MCF 10A (cell line): ENCODE measurements at regions not wholly inside any gene's neighbourhood (a gene's known extent, or its start where the extent isn't known, plus 50 kb on each side); places are given as distances from the start of the nearest gene placed in this dataset.

Source experiments
- BruUV-seq: library from RNA; stranded (reverse); fragments of 400-500 nt; replicated peaks from 2 replicates; lab custom pipeline; 2021; lab: Mats Ljungman, UMichigan
- CTCF ChIA-PET: fragments of 300-600 bp; sonication (Branson Sonifier 250); formaldehyde crosslinking; extraction: SDS; loops from one replicate; lab custom pipeline; 2021; ENCODE audit warnings: antibody characterized with exemption, inconsistent platforms; lab: Yijun Ruan, JAX
- POLR2A ChIA-PET: fragments of 300-600, 350-650 bp; sonication (Branson Sonifier 250); formaldehyde crosslinking; extraction: SDS; loops from one replicate; lab custom pipeline; 2020; ENCODE audit warnings: antibody characterized with exemption, inconsistent platforms; lab: Yijun Ruan, JAX
- DNase-seq: peaks from one replicate; pipeline ENCODE4 v3.0.0-alpha.2; 2018; ENCODE audit not compliant: unreplicated experiment
- H3K27ac Mint-ChIP-seq: one replicate; pipeline ENCODE4 v1.8.0; 2022; ENCODE audit warnings: mild to moderate bottlenecking, low read depth, mixed read lengths; ENCODE audit not compliant: unreplicated experiment
- H3K27me3 Mint-ChIP-seq: one replicate; pipeline ENCODE4 v1.8.0; 2022; ENCODE audit warnings: mixed read lengths; ENCODE audit not compliant: insufficient read depth, unreplicated experiment
- H3K36me3 Mint-ChIP-seq: one replicate; pipeline ENCODE4 v1.8.0; 2022; ENCODE audit warnings: mild to moderate bottlenecking, moderate library complexity, mixed read lengths; ENCODE audit not compliant: insufficient read depth, unreplicated experiment
- H3K4me1 Mint-ChIP-seq: one replicate; pipeline ENCODE4 v1.8.0; 2022; ENCODE audit warnings: mixed read lengths; ENCODE audit not compliant: insufficient read depth, unreplicated experiment
- H3K4me3 Mint-ChIP-seq: one replicate; pipeline ENCODE4 v1.8.0; 2022; ENCODE audit warnings: mild to moderate bottlenecking, moderate library complexity, mixed read lengths; ENCODE audit not compliant: unreplicated experiment
- H3K9me3 Mint-ChIP-seq: one replicate; pipeline ENCODE4 v1.8.0; 2022; ENCODE audit warnings: mixed read lengths; ENCODE audit not compliant: unreplicated experiment
- CTCF ChIP-seq: fragments of 200-600 bp; IDR thresholded peaks from one replicate; pipeline ENCODE4 v1.8.0; 2022; ENCODE audit warnings: antibody characterized with exemption, mild to moderate bottlenecking; ENCODE audit not compliant: unreplicated experiment
- intact Hi-C: fragments of 100-400 bp; cut with micrococcal nuclease; formaldehyde crosslinking; loops from 2 replicates; pipeline ENCODE4 v1.14.1; 2022

- Mint-ChIP-seq H3K4me1 (no peaks in the 10 kb centered on the region), H3K9me3 (peaks cover 48% of the 10 kb centered on the region), H3K27ac (no peak overlapping the region), H3K4me3 (no peak overlapping the region), H3K27me3 (no peaks in the 10 kb centered on the region), H3K36me3 (no peaks in the 10 kb centered on the region)
- BruUV-seq, result no TSS peak
- no peak for DNase-seq
- TF ChIP-seq CTCF, result no peak
- ChIA-PET CTCF (interaction anchor here (0.6 kb wide), 1 partner anchor 395 kb away, joined by 3 read pairs; no protein-coding TSS in a partner anchor), POLR2A (no interaction called here)
- intact Hi-C loops, result no loop called here
These were observed 289.7 kb downstream of the BRD1 start for GRCh38 chr22:49538006-49538405.

DNA sequence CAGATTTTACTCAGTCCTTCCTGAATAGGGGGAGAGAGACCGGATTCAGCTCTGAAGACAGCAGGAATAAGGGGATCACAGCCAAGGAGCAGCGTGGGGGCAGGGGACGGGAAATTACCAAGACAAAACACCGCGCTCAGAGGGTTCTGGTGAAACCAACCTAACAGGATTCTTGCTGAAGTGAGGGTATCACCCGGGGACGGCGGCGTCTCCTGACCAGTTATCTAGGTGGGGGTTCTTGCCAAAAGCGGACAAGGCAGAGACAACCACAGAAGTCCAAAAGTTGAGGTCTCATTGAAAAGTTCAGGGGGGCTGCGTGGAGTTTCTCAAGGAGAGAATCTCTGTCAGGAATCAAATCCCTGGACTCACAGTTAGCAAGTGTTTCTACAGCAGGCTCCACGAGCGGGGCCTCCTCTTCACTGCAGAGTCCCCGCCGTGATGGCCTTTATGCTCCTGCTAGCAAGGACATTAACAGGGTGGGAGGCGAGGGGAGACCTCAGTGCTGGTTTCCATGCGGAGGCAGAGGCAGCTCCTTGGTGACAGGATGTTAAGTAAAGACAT, 291.0 kb downstream of the BRD1 start:
- Mint-ChIP-seq H3K9me3 (peaks cover 48% of the 10 kb centered on the region), H3K27me3 (no peaks in the 10 kb centered on the region), H3K4me3 (no peak overlapping the region), H3K4me1 (no peaks in the 10 kb centered on the region), H3K27ac (no peak overlapping the region), H3K36me3 (no peaks in the 10 kb centered on the region)
- CTCF ChIA-PET, result no interaction called here
- no peak for DNase-seq
- no TSS peak for BruUV-seq
- intact Hi-C loops, result no loop called here
- no peak for TF ChIP-seq CTCF
- POLR2A ChIA-PET, result no interaction called here

DNA sequence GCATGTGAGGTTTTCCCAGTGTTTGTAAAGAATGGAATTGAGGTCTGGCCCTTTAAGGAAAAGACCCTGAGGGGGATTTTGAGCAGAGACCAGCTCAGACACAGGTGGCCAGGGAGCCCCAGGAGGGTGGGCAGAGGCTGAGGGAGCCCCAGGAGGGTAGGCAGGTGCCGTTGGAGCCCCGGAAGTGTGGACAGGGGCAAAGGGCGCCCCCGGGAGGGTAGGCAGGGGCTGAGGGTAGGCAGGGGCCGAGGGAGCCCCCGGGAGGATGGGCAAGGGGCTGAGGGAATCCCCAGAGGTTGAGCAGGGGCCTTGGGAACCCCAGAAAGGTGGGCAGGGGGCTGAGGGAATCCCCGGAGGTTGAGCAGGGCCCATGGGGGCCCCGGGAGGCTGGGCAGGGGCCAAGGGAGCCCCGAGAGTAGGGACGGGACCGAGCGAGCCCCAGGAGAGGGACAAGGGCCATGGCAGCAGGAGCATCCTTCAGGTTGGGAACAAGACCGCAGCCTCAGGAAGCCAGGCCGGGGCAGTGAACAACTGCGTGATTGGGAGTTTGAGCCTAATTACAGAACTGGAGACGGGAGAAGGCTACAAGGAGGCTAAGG, 292.0 kb downstream of the BRD1 start:
- Mint-ChIP-seq H3K27me3 (no peaks in the 10 kb centered on the region), H3K4me1 (no peaks in the 10 kb centered on the region), H3K27ac (no peak overlapping the region), H3K4me3 (no peak overlapping the region), H3K36me3 (no peaks in the 10 kb centered on the region), H3K9me3 (peaks cover 48% of the 10 kb centered on the region)
- ChIA-PET CTCF (no interaction called here), POLR2A (no interaction called here)
- BruUV-seq, result no TSS peak
- TF ChIP-seq CTCF, result no peak
- no peak for DNase-seq
- intact Hi-C loops, result no loop called here

- no TSS peak for BruUV-seq
- POLR2A ChIA-PET, result no interaction called here
- Mint-ChIP-seq H3K27ac (no peak overlapping the region), H3K36me3 (no peaks in the 10 kb centered on the region), H3K9me3 (peaks cover 48% of the 10 kb centered on the region), H3K4me3 (no peak overlapping the region), H3K27me3 (no peaks in the 10 kb centered on the region), H3K4me1 (no peaks in the 10 kb centered on the region)
- no peak for TF ChIP-seq CTCF
- DNase-seq, result no peak
- CTCF ChIA-PET, result no interaction called here
- intact Hi-C loops, result no loop called here
These were observed 292.5 kb downstream of the BRD1 start for GRCh38 chr22:49535126-49535525.
